SIG-M5 (cell line): ENCODE measurements at regions not wholly inside any gene's neighbourhood (a gene's known extent, or its start where the extent isn't known, plus 50 kb on each side); places are given as distances from the start of the nearest gene placed in this dataset.
"Not testable (repeated sequence)": the region's sequence is repeated elsewhere in the genome, so short reads cannot be mapped to it uniquely, and the experiment has no call there.

Experiments used
- DNase-seq: peaks from one replicate; lab custom pipeline; 2025; lab: John Stamatoyannopoulos, UW

- DNase-seq = not testable (repeated sequence)
Measured at GRCh38 chr3:156048483-156048882, 71.9 kb upstream of the KCNAB1 start.

GRCh38 chr3:156050918-156051317 lies 69.5 kb upstream of the KCNAB1 start:
- DNase-seq = no peak

GRCh38 chr3:156051651-156052050 lies 68.7 kb upstream of the KCNAB1 start:
- DNase-seq = no peak

GRCh38 chr3:156052115-156052514 lies 68.3 kb upstream of the KCNAB1 start:
- DNase-seq = no peak

- no peak for DNase-seq
Measured at GRCh38 chr3:156059950-156060501, 60.4 kb upstream of the KCNAB1 start.

GRCh38 chr3:156068151-156068550 lies 52.2 kb upstream of the KCNAB1 start:
- not testable (repeated sequence) for DNase-seq

- no peak for DNase-seq
Measured at GRCh38 chr3:156070028-156070427, 50.4 kb upstream of the KCNAB1 start.
